Esophagus muscularis mucosa (tissue), 4 donors: ENCODE measurements at regions not wholly inside any gene's neighbourhood (a gene's known extent, or its start where the extent isn't known, plus 50 kb on each side); places are given as distances from the start of the nearest gene placed in this dataset.

Experiments used
- DNase-seq: peaks from one replicate; pipeline ENCODE4 v3.0.0-alpha.2; 2017; ENCODE audit errors: extremely low spot score
- H3K27ac ChIP-seq, 4 donors: fragments of 200-600 bp; sonication (generic); replicated peaks in 1 of 4; 1 replicate in 3 of 4; 2 replicates in 1 of 4; pipeline ENCODE4 v1.5.1; 2016 to 2019; ENCODE audit warnings: mild to moderate bottlenecking in 1 of 4
- H3K27me3 ChIP-seq, 4 donors: fragments of 200-600 bp; sonication (generic); one replicate each; pipeline versions ENCODE4 v1.5.1 to v1.6.0; 2016 to 2019
- H3K36me3 ChIP-seq, 4 donors: fragments of 200-600 bp; sonication (generic); one replicate each; pipeline ENCODE4 v1.5.1; 2016 to 2019
- H3K4me1 ChIP-seq, 4 donors: fragments of 200-600 bp; sonication (generic); one replicate each; pipeline ENCODE4 v1.5.1; 2016 to 2019
- H3K4me3 ChIP-seq, 4 donors: fragments of 200-600 bp; sonication (generic); 1 replicate in 2 of 4; 2 replicates in 2 of 4; pipeline ENCODE4 v1.5.1; 2016 to 2019; ENCODE audit warnings: mild to moderate bottlenecking in 4 of 4, moderate library complexity in 1 of 4
- H3K9me3 ChIP-seq, 4 donors: fragments of 200-600 bp; sonication (generic); 1 replicate in 3 of 4; 2 replicates in 1 of 4; pipeline ENCODE4 v1.5.1; 2016 to 2019
- CTCF ChIP-seq, 3 experiments: fragments of 200-600 bp in 2 of 3; fragments of 450-650 bp in 1 of 3; sonication (generic) in 2 of 3; IDR thresholded peaks; one replicate each; pipeline ENCODE4 v1.5.1; 2017 to 2019; ENCODE audit warnings: antibody characterized with exemption in 3 of 3, mild to moderate bottlenecking in 2 of 3, moderate library complexity in 1 of 3
- EP300 ChIP-seq: sonication (generic); formaldehyde crosslinking; IDR thresholded peaks from one replicate; pipeline ENCODE4 v1.6.1; 2017; ENCODE audit warnings: antibody characterized with exemption
- POLR2A ChIP-seq: fragments of 450-650 bp; IDR thresholded peaks from one replicate; pipeline ENCODE4 v1.6.1; 2017; ENCODE audit warnings: antibody characterized with exemption, moderate library complexity, mild to moderate bottlenecking, low read depth
- POLR2AphosphoS5 ChIP-seq, 2 donors: sonication (generic); formaldehyde crosslinking; IDR thresholded peaks; one replicate each; pipeline ENCODE4 v1.6.1; 2017; ENCODE audit warnings: antibody characterized with exemption in 2 of 2
- WGBS: methylation state at CpG from one replicate; pipeline ENCODE4 v1.1.5; 2018; 5-methylcytosine and 5-hydroxymethylcytosine counted together
- intact Hi-C: fragments of 100-400 bp; cut with DNase I; formaldehyde crosslinking; loops from one replicate; pipeline ENCODE4 v1.15.1; 2023

GRCh38 chr7:9939176-9939575 lies 1034.5 kb upstream of the PHF14 start:
- DNase-seq: no peak
- no peaks in the 10 kb centered on the region for H3K27me3 ChIP-seq
- intact Hi-C loops: no loop called here
- TF ChIP-seq POLR2A: no peak
- TF ChIP-seq CTCF (IDR thresholded peaks at IDR 0.05): no peak
- no peak for TF ChIP-seq EP300
- no peaks in the 10 kb centered on the region for H3K36me3 ChIP-seq
- no peak overlapping the region for H3K27ac ChIP-seq
- no peak overlapping the region for H3K4me3 ChIP-seq
- no peaks in the 10 kb centered on the region for H3K4me1 ChIP-seq
- H3K9me3 ChIP-seq: no peaks in the 10 kb centered on the region

GRCh38 chr7:9945131-9945530 lies 1028.5 kb upstream of the PHF14 start:
- Histone ChIP-seq H3K36me3 (no peaks in the 10 kb centered on the region), H3K27ac (no peak overlapping the region), H3K9me3 (no peaks in the 10 kb centered on the region), H3K27me3 (no peaks in the 10 kb centered on the region), H3K4me1 (no peaks in the 10 kb centered on the region), H3K4me3 (no peak overlapping the region)
- TF ChIP-seq CTCF (IDR thresholded peaks at IDR 0.05) (no peak), POLR2A (no peak), POLR2AphosphoS5 (IDR thresholded peaks at IDR 0.05) (no peak), EP300 (no peak)
- intact Hi-C loops: no loop called here
- no peak for DNase-seq

GRCh38 chr7:9945857-9946256 lies 1027.8 kb upstream of the PHF14 start:
- DNase-seq: no peak
- H3K9me3 ChIP-seq: no peaks in the 10 kb centered on the region
- no peaks in the 10 kb centered on the region for H3K27me3 ChIP-seq
- no peaks in the 10 kb centered on the region for H3K36me3 ChIP-seq
- no peak overlapping the region for H3K4me3 ChIP-seq
- 64% methylated on average over 2 of the region's 2 CpGs for WGBS
- intact Hi-C loops: no loop called here
- no peak overlapping the region for H3K27ac ChIP-seq
- no peaks in the 10 kb centered on the region for H3K4me1 ChIP-seq
- TF ChIP-seq POLR2AphosphoS5 (IDR thresholded peaks at IDR 0.05) (no peak), EP300 (no peak), POLR2A (no peak), CTCF (IDR thresholded peaks at IDR 0.05) (no peak)

DNA sequence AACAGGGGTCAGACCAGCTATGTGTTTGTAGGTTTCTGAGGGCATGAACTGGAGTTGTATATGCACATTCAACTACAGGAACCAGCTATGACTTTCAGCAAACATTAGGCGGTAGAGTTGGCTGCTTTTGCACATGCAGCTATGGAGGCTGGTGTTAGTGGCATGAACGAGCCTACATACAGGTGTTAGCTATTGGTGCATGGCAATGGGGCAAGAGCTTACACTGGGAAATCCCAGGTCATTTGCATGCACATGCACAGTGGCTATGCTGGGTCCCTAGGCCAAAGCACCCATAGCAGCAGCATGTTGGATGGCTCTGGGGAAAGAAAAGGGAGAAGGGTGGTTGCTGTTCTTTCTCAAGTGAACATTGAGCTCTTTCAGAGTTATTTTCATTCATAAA lies 1018.5 kb upstream of the PHF14 start:
- Histone ChIP-seq H3K4me3 (no peak overlapping the region), H3K9me3 (no peaks in the 10 kb centered on the region), H3K27me3 (no peaks in the 10 kb centered on the region), H3K4me1 (no peaks in the 10 kb centered on the region), H3K36me3 (no peaks in the 10 kb centered on the region), H3K27ac (no peak overlapping the region)
- no peak for DNase-seq
- no peak for TF ChIP-seq POLR2A
- no peak for TF ChIP-seq EP300
- TF ChIP-seq POLR2AphosphoS5 (IDR thresholded peaks at IDR 0.05): no peak
- TF ChIP-seq CTCF (IDR thresholded peaks at IDR 0.05): no peak
- intact Hi-C loops: no loop called here
- WGBS: 82% methylated on average over 2 of the region's 2 CpGs

DNA sequence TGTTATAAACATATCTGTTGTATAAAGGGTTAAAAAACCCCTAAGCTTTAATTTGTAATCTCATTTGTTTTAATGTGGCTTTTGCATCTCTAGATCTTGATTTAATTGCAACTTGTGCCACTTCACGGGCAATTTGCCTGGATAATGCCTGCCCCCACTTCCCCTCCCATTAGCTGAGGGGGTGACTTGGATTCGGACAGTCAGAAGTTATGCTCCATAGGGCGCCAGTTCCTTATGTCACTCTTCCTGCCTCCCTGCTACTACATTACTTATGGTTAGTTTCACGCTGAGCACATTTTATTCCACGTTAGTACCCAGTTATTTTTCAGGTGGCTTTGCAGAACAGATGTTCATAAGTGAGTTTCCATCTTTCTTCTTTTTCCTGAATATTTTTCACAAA lies 1015.2 kb upstream of the PHF14 start:
- no peak overlapping the region for H3K4me3 ChIP-seq
- intact Hi-C loops: no loop called here
- 76% methylated on average over 5 of the region's 5 CpGs for WGBS
- TF ChIP-seq POLR2AphosphoS5 (IDR thresholded peaks at IDR 0.05) (no peak), EP300 (no peak), CTCF (IDR thresholded peaks at IDR 0.05) (no peak), POLR2A (no peak)
- no peaks in the 10 kb centered on the region for H3K9me3 ChIP-seq
- H3K4me1 ChIP-seq: no peaks in the 10 kb centered on the region
- H3K27ac ChIP-seq: no peak overlapping the region
- no peaks in the 10 kb centered on the region for H3K36me3 ChIP-seq
- DNase-seq: no peak
- no peaks in the 10 kb centered on the region for H3K27me3 ChIP-seq
